ENCODE measurements at regions not wholly inside any gene's neighbourhood (a gene's known extent, or its start where the extent isn't known, plus 50 kb on each side); places are given as distances from the start of the nearest gene placed in this dataset.

DNA sequence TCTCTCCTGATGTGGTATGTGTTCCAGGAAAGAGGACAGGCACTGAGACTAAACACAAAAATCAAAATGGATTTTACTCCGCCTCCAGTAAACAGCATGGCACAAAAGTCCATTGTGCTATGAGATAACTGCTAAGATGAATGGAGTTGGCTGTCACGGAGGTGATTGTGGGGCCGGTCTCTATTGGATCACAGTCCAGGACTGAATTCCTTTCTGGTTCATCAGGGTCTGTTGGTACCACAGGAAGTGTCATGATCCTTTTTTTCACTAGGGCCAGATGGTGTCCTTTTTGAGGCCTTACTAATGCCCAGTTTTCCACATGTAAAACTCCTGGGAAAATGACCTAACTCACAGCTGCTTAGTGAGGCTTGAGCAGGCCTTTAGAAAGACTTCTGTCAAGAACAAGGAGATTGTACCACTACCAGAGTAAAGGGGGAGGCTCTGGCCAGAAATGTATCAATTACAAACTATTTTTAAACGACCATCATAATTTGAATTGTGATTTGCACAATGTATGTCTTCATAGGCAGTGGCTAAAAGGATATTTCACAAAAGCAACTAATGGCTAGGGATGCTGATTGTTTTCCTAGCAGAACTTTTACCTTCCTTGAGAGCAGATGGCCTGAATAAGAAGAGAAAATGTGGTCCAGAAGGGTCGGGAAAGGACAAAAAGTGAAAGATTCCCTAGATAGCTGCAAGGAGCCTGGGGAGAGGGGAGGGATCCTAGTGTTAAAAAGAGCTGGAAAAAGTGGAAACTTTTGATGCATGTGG lies 192.2 kb upstream of the POU3F2 start:
- TF ChIP-seq ZNF274 (IDR thresholded peaks at IDR 0.05; ENCODE audit: low read depth, low read length): no peak
- no peak overlapping the region for H3K4me3 ChIP-seq (ENCODE audit: low read length)

- no peak for TF ChIP-seq ZNF274 (IDR thresholded peaks at IDR 0.05; ENCODE audit: low read depth, low read length)
- H3K4me3 ChIP-seq (ENCODE audit: low read length): no peak overlapping the region
Observed at GRCh38 chr6:98644063-98644462, 190.3 kb upstream of the POU3F2 start.

DNA sequence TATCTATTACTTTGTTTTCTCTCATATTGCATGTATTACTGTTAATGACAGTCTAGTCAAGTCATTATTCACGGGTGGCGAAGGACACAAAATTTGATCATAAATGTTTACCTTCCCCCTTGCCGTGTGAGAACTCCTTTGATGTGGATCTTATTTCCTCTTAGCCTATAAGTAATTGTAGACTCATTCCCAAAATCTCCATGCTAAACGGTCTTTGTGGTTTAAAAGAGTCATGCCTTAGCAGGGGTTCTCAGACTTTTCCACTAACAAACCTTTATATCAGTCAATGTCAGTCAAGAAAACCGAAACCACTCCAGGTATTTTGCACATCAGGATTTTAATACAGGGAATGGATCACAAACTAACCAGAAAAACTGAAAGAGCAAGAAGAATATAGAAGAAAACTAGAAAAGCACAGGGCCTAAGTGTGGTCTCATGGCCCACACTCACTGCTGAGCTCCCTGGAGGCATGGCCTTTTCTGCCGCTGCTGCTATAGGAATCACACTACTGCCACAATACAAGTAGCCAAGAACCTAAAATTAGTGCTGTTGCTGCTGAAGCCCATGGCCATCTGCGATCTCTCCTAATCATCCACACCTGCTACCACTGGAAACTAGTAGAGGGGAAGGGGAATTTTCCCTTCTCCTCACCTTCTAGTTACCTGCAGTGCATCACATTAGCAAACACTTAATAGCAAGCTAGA lies 186.0 kb upstream of the POU3F2 start:
- TF ChIP-seq ZNF274 (IDR thresholded peaks at IDR 0.05; ENCODE audit: low read depth, low read length): no peak

DNA sequence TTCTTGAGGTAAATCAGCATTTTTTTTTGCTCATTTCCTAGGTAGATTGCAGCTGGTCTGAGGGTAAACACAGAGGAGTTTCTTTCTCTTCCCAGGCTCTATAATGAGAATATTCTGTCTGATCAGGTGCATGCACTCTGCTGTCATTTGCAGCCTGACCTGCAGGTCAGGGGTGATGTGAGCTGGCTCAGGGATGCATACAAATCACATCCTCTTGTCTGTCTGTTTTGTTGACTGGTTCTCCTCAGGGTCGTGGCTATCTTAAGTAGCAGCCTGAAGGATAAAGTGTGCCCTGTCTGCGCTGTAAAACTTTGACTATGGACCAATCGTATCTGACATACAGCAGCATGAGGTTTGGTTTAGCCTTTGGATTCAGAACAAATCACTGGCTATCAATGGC lies 183.4 kb upstream of the POU3F2 start:
- no peak overlapping the region for H3K4me3 ChIP-seq (ENCODE audit: low read length)

More for the DNA sequence above, 186.0 kb upstream of the POU3F2 start:
- H3K4me3 ChIP-seq (ENCODE audit: low read length): no peak overlapping the region

DNA sequence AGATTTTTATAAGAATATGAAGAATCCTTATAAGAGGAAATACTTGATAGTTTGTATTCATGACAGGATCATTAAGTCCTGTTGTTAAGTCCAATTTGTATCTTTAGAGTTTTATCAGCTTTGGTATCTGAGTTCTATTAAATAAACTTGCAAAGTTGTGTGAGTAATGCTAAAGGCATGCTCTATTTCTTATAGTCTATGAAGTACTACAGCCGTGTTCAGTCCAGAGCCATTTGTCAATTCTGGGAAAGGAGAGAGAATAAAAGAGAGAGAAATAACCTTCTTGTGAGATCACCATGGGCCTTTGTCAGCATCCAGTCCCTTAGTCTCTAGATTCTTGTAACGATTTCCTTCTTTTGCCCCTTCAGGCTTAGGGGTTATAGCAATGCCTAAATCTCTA lies 181.2 kb upstream of the POU3F2 start:
- TF ChIP-seq ZNF274 (IDR thresholded peaks at IDR 0.05; ENCODE audit: low read depth, low read length): no peak
- H3K4me3 ChIP-seq (ENCODE audit: low read length): no peak overlapping the region

More for the DNA sequence above, 183.4 kb upstream of the POU3F2 start:
- no peak for TF ChIP-seq ZNF274 (IDR thresholded peaks at IDR 0.05; ENCODE audit: low read depth, low read length)

DNA sequence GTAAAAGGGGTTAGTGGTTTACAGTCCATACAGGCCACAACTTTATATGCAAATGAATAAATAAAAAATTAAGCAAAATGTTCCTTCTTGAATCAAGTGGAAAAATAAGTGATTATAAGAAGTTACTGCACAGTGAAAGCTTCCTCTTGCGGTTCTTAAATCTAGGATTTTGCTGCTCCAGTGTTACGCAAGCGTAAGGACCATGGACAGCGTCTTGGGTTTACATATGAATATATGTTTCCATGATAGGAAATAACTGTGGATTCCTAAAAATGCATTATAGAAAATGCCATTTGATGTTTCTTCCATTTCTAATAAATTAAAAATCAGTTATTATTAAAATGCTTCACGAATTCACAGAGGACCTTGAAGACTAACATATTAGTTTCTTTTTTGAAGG lies 176.6 kb upstream of the POU3F2 start:
- TF ChIP-seq ZNF274 (IDR thresholded peaks at IDR 0.05; ENCODE audit: low read depth, low read length): no peak

GRCh38 chr6:98669371-98669770 lies 165.0 kb upstream of the POU3F2 start:
- H3K4me3 ChIP-seq (ENCODE audit: low read length): no peak overlapping the region
- TF ChIP-seq ZNF274 (IDR thresholded peaks at IDR 0.05; ENCODE audit: low read depth, low read length): no peak

More for the DNA sequence above, 176.6 kb upstream of the POU3F2 start:
- no peak overlapping the region for H3K4me3 ChIP-seq (ENCODE audit: low read length)

GRCh38 chr6:98670045-98670746 lies 164.2 kb upstream of the POU3F2 start:
- no peak for TF ChIP-seq ZNF274 (IDR thresholded peaks at IDR 0.05; ENCODE audit: low read depth, low read length)

GRCh38 chr6:98672681-98673475 lies 161.5 kb upstream of the POU3F2 start:
- H3K4me3 ChIP-seq (ENCODE audit: low read length): no peak overlapping the region
- TF ChIP-seq ZNF274 (IDR thresholded peaks at IDR 0.05; ENCODE audit: low read depth, low read length): no peak

More at GRCh38 chr6:98670045-98670746, 164.2 kb upstream of the POU3F2 start:
- H3K4me3 ChIP-seq (ENCODE audit: low read length): no peak overlapping the region

GRCh38 chr6:98678481-98678880 lies 155.9 kb upstream of the POU3F2 start:
- H3K4me3 ChIP-seq (ENCODE audit: low read length): no peak overlapping the region
- no peak for TF ChIP-seq ZNF274 (IDR thresholded peaks at IDR 0.05; ENCODE audit: low read depth, low read length)

- H3K4me3 ChIP-seq (ENCODE audit: low read length): no peak overlapping the region
- TF ChIP-seq ZNF274 (IDR thresholded peaks at IDR 0.05; ENCODE audit: low read depth, low read length): no peak
Observed at GRCh38 chr6:98686008-98686601, 148.3 kb upstream of the POU3F2 start.

DNA sequence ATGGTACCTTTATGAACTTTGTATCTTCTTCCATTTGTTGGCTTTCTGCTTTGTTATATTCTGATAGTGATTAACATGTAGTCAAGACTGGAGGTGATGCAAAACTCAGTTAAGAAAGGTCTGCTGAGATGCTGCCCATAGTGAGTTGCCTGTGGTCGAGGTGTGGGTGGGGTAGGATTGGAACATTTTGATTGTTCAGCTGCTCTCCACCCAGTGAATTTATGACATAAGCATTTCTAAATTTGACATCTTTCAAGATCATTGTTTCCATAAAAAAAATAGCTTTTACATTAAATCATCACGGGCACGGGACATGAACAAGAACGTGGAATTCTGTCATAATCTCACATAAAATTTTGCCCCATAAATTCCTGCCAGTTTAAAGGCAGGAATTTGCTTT lies 146.6 kb upstream of the POU3F2 start:
- no peak for TF ChIP-seq ZNF274 (IDR thresholded peaks at IDR 0.05; ENCODE audit: low read depth, low read length)
- H3K4me3 ChIP-seq (ENCODE audit: low read length): no peak overlapping the region

GRCh38 chr6:98695091-98695801 lies 139.1 kb upstream of the POU3F2 start:
- H3K4me3 ChIP-seq (ENCODE audit: low read length): no peak overlapping the region
- no peak for TF ChIP-seq ZNF274 (IDR thresholded peaks at IDR 0.05; ENCODE audit: low read depth, low read length)

Data from GM08714 (cell line).